Stimulated activated CD8-positive, alpha-beta memory T cell treated with anti-CD3 and anti-CD28 coated beads, Interleukin-7, amount 100 ng/mL, for 48 hours (primary cell): ENCODE measurements at regions not wholly inside any gene's neighbourhood (a gene's known extent, or its start where the extent isn't known, plus 50 kb on each side); places are given as distances from the start of the nearest gene placed in this dataset.
"Not testable (repeated sequence)": the region's sequence is repeated elsewhere in the genome, so short reads cannot be mapped to it uniquely, and the experiment has no call there.

ENCODE experiments used
- DNase-seq, 2 donors: peaks; one replicate each; pipeline ENCODE4 v3.0.0-alpha.2; 2020; ENCODE audit warnings: low read depth in 1 of 2; ENCODE audit errors: extremely low read depth in 1 of 2

- no peak for DNase-seq
These were observed 88.7 kb downstream of the IGLL5 start for GRCh38 chr22:22976033-22976922.

GRCh38 chr22:22977479-22978200 is 90.0 kb downstream of the IGLL5 start:
- DNase-seq, result no peak

GRCh38 chr22:22978637-22979036 is 91.0 kb downstream of the IGLL5 start:
- no peak for DNase-seq

GRCh38 chr22:22979121-22979724 is 91.1 kb upstream of the GNAZ start:
- DNase-seq, result no peak

- no peak for DNase-seq
These were observed 90.4 kb upstream of the GNAZ start for GRCh38 chr22:22979954-22980353.

- no peak for DNase-seq
These were observed 88.4 kb upstream of the GNAZ start for GRCh38 chr22:22981670-22982571.

GRCh38 chr22:22982616-22983015 is 87.7 kb upstream of the GNAZ start:
- no peak for DNase-seq

- DNase-seq, result no peak
These were observed 87.2 kb upstream of the GNAZ start for GRCh38 chr22:22983123-22983522.

GRCh38 chr22:22983816-22984215 is 86.5 kb upstream of the GNAZ start:
- DNase-seq, result no peak

- no peak for DNase-seq
These were observed 85.4 kb upstream of the GNAZ start for GRCh38 chr22:22984967-22985366.

GRCh38 chr22:22986008-22986407 is 84.3 kb upstream of the GNAZ start:
- no peak for DNase-seq

GRCh38 chr22:22986640-22987039 is 83.7 kb upstream of the GNAZ start:
- no peak for DNase-seq

- no peak for DNase-seq
These were observed 82.2 kb upstream of the GNAZ start for GRCh38 chr22:22988150-22988549.

- DNase-seq, result no peak
These were observed 81.5 kb upstream of the GNAZ start for GRCh38 chr22:22988785-22989184.

GRCh38 chr22:22989856-22990255 is 80.5 kb upstream of the GNAZ start:
- DNase-seq, result no peak

- not testable (repeated sequence) for DNase-seq
These were observed 79.4 kb upstream of the GNAZ start for GRCh38 chr22:22990711-22991505.

- DNase-seq, result no peak
These were observed 77.8 kb upstream of the GNAZ start for GRCh38 chr22:22992474-22992873.

GRCh38 chr22:22993184-22993583 is 77.1 kb upstream of the GNAZ start:
- no peak for DNase-seq

GRCh38 chr22:22995166-22995565 is 75.2 kb upstream of the GNAZ start:
- DNase-seq, result no peak
